VCaP (cell line): ENCODE measurements at regions not wholly inside any gene's neighbourhood (a gene's known extent, or its start where the extent isn't known, plus 50 kb on each side); places are given as distances from the start of the nearest gene placed in this dataset.

ENCODE experiments used
- H3K27ac ChIP-seq: fragments of 450-650 bp; 2 replicates; pipeline ENCODE4 v1.5.1; 2017
- TF ChIP-seq, protein P1 (sequence below): fragments of 450-650 bp; conservative IDR thresholded peaks from 2 replicates; pipeline ENCODE4 v1.5.1; 2017; ENCODE audit warnings: mild to moderate bottlenecking, moderate library complexity

DNA sequence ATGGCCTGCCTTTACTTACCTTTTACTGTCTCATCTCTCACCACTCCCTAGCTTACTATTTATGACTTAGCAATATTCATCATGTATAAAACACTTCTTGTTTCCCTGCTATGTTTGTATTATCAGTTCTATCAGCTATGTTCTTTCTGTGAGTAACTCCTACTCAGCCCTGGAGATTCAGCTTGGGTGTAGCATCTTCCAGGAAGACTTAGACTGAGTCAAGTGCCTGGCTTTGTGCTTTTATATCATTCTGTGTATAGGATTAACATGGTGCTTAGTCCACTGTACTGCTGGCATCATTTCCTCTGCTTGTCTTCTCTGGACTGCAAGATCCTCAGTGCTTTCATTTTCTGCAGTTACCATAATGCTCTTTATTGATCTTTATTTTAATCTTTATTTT, 257.8 kb downstream of the BTBD3 start:
- TF ChIP-seq, protein P1, sequence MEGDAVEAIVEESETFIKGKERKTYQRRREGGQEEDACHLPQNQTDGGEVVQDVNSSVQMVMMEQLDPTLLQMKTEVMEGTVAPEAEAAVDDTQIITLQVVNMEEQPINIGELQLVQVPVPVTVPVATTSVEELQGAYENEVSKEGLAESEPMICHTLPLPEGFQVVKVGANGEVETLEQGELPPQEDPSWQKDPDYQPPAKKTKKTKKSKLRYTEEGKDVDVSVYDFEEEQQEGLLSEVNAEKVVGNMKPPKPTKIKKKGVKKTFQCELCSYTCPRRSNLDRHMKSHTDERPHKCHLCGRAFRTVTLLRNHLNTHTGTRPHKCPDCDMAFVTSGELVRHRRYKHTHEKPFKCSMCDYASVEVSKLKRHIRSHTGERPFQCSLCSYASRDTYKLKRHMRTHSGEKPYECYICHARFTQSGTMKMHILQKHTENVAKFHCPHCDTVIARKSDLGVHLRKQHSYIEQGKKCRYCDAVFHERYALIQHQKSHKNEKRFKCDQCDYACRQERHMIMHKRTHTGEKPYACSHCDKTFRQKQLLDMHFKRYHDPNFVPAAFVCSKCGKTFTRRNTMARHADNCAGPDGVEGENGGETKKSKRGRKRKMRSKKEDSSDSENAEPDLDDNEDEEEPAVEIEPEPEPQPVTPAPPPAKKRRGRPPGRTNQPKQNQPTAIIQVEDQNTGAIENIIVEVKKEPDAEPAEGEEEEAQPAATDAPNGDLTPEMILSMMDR: no peak
- no peak overlapping the region for H3K27ac ChIP-seq

DNA sequence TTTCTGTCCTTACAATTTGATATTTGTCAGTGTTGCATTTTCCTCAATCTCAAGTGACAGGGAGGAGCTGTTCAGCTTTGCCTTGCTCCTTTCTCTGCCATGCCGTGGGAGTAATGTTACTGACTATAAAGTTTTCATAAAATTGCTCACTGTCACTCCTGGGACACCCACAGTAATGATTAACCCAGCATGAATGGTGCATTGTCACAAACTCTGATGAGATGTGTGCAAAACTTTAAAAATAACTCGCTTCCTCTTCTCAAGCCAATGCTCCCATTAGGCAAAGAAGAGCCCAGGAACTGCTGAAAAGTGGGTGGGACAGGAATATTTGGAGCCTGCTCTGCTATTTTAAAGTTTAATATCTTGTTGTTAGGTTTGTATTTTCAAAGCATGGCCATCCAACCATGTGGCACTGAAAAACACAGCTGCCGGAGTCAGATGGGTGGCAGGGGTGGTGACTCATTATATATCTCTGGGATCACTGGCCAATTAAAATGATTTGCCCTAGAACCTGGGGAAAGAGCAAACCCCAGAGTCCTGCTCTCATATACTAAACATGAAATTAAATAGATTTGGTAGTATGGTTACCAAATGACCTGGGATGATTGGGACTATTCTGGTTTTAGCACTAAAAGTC, 260.1 kb downstream of the BTBD3 start:
- TF ChIP-seq, protein P1: no peak
- H3K27ac ChIP-seq: no peak overlapping the region

DNA sequence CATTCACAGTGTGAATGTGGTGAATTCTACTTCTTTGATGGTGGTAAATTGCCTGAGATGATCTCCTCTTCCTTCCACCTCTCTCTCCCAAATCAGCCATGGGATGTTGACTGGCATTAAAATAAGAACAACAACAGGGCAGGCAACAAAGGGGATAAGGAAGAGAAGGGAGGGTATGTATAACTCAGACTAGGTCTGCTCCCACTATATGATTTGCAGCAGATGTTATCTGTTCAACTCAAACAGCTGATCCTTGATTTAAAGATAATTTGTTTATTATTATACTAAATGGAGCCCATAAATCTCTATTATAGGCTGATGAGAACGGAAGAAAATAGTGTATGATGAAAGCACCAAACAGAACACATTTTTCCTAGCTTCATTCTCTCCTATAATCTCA, 262.0 kb downstream of the BTBD3 start:
- TF ChIP-seq, protein P1: no peak
- H3K27ac ChIP-seq: peak overlapping the region; percentile 19; the same call in 1 of the 2 replicates

DNA sequence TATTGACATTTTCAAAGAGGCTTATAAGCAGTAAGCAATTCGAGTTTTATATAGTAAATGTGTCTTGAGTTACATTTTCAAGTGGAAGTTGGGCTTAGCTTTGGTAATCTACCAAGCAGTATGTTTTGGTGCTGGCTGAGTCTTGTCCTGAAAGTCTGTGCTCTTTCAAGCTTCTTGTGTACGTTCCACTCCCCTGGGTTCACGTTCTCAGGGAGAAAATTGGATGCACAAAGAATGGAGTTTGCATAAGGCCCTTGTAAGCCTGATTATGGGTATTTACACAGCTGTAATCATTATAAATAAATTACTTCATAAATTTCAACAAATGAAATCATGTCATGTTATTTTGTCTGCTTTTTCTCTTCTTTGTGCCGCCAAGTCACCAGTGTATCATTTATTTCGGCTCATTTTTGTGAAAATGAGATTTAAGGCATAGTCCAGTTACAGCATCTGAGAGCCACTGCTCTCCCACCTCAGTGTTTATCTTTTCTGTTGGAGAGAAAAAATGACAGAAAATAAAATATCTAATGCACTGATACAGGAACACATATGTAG, 262.5 kb downstream of the BTBD3 start:
- H3K27ac ChIP-seq: peak overlapping the region; percentile 19; the same call in 1 of the 2 replicates
- TF ChIP-seq, protein P1: no peak

DNA sequence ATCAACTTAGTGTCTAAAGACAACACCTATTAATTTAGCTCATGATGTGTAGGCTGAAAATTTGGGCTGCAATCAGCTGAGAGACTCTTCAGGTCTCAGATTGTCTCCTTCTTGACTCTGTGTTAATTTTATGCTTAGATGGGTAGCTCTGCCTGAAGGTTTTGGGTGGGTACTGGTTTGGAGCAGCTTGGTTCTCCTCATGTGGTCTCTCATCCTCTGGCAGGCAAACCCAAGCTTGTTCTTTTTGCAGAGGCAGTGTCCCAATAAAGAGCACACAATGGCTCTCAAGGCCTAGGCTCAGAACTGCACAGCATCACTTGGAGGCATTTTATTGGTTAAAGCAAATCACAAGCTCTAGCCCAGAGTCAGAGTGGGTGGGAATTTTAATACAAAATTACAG, 280.6 kb downstream of the BTBD3 start:
- no peak overlapping the region for H3K27ac ChIP-seq
- TF ChIP-seq, protein P1: no peak

DNA sequence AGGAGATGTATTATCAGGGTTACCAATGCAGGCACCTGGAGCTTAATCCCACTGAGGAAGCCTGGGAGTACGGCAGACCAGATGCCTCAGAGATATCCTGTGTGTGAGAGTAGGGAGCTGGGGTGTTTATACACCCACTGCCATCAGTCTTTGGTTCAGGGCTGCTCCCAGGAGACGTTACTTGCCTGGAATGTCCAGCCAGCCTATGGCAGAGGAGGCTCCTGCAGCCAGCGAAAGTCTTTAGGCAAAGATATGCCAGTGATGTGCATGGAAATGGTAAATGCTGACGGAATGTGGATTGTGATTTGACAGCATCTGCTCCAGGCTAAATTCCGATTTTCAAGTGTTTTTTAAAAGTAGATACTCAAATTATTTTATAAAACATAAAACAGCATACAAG, 282.0 kb downstream of the BTBD3 start:
- TF ChIP-seq, protein P1: no peak
- H3K27ac ChIP-seq: no peak overlapping the region

DNA sequence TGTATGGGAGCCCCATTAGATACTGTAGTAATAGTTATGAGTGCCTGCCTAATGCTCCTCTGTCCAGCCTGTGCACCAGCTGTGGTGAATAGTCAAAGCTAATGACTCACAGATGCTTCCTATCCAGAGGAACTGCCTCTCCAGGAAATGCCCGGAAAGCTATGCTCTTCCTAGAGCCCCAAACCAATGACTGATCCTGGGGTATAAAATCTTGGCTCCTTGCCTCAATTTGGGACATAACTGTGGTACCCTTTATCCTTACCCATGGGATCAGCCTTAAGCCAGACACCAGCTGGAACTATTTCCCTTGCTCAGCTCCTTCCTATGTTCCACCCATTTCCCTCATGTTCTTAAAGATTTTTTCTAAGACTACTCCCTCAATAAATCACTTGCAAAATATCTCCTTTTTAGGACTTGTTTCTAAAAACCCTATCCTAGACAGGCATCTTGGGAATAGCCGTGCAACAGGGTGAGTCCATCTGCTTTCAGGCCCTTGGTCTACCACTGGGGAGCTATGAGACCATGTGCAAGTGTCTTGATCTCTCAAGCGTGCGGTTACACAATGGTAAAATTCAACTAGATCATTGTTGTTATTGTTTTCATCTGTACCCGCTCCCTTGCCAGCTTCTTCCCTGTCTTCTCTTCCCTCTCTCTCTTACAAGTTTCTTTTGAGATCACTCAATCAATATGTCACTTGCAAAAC, 283.7 kb downstream of the BTBD3 start:
- H3K27ac ChIP-seq: no peak overlapping the region
- TF ChIP-seq, protein P1: no peak
